ENCODE measurements at regions not wholly inside any gene's neighbourhood (a gene's known extent, or its start where the extent isn't known, plus 50 kb on each side); places are given as distances from the start of the nearest gene placed in this dataset.
A peak's percentile ranks its signal among the peaks of the same experiment; 100 is the strongest.

DNA sequence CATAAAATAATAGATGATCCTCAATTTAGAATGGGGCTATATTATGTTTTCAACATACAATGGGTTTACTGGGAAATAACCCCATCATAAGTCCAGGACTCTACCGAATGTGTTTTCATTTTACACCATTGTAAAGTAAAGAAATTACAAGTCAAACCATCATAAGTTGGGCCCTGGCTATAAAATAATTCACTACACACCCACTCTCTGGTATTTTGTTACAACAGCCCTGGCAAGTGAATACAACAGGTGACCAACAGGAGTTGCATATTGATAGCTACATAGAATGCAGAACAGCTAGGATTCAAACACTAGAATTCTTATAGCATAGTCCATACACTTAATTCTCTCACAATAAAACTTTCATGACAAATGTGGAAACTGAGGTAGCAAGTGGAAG, 673.0 kb upstream of the CA10 start:
- DNase-seq: no peak

DNA sequence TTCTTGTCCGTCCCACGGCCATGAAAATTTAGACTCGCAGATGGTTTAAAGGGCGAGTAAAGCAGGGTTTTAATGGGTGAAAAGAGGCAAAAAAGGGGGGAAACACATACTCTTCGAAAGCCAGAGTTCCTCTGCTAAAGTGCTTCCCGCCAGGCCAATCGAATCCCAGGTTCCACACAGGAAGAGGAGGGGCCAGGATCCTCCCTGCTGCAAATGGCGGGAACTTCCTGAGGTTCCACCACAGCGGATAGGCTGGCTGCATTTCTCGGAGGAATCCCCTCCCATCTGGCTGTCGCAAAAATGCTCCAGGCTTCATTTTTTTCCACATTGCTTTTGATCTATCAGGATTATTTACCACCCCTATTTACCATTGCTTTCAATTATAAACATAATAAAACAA, 670.1 kb upstream of the CA10 start:
- DNase-seq: no peak

DNA sequence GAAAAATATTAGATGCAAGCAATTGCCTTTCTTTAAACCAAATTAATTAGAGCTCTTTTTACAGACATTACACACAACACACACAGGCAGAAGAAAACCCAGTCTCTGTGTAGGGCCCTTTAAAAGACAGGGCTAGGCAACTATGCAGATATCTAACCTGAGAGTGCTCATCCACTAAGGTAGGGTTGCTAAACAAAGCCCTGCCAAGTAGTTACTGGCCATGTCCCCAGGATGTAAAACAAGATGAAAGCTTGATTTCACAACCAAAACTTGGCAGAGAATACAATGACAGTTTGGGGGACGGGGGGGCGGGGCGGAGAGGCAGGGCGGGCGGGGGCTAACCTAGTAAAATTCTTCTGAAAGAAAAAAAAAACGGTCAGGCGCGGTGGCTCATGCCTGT, 669.0 kb upstream of the CA10 start:
- no peak for DNase-seq

DNA sequence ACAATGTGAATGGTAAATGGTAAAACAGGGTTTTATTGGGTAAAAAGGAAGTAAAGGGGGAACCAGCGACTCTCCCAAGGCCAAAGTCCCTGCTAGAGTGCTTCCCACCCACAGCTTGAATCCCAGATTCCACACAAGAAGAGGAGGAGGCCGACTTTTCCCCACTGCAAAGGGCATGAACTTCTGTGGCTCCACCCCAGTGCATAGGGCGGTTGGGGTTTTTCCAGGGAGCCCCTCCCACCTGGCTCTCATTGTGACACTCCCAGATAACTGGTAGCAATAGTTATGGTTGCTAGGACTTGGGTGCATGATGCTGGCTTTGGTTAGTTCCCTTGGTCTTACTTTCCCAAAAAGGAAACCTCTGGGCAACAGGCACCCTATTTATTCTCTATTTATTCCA, 666.0 kb upstream of the CA10 start:
- DNase-seq: no peak

DNA sequence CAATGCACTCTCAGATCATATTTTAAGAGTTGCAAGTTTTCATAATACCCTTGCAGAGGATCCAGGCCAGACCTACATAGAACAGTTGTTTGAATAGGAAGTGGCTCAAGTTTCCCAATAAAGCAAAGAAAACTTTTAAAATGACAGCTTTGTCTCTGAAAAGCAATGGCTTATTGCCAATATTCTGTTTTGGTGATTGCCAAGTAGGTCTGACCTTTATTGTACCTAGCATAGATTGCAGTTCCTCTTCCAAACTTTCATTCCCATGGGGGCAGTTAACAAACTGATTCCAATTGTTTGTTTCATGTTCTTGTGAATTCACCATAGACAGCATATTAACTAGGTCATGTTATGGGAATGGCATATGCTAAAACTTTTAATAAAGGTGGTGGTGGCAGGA, 664.6 kb upstream of the CA10 start:
- DNase-seq: no peak

DNA sequence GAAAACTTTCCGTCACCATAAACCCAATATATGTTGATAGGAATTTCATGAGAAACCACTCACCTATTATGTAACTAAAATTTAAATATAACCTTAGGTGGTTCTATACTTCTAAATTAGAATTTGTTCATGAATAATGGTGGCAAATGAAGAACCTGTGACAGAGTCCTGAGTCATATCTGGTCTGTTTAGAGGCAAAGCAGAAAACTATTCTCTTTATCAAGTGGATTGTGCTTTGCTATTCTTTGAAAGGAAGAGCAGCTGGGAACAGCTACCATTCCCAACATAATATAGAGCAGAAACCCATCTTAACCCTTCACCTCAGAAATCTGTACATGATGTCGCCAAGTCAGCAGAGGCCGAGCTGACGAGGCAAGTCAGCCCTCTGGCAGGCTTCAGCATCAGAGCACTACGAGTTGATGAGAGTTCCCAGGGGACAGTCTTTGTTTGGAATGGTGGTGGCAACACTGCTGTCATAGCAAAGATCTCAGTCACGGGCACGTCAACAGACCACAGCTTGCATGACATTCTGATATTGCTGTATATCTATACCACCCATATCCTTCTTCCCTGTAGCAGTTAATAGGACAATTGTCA, 631.9 kb upstream of the CA10 start:
- DNase-seq: no peak

DNA sequence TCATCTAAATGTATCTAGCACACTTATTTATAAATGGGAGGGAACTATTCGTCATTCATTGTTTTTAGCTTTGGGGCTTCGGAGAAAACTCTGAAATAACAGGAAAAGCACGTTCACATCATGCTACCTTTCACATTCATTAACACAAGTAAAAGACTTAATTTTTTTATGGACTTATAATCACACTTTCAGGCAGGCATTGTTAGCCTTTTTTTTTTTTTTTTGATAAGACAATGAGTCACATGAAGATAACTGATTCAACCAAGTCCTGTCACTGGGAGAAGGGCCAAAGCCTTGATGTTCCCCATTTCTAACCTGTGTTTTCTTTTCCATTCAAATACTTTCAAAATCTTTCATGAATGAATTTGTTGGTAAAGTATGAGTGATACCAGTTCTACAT, 631.3 kb upstream of the CA10 start:
- no peak for DNase-seq

DNA sequence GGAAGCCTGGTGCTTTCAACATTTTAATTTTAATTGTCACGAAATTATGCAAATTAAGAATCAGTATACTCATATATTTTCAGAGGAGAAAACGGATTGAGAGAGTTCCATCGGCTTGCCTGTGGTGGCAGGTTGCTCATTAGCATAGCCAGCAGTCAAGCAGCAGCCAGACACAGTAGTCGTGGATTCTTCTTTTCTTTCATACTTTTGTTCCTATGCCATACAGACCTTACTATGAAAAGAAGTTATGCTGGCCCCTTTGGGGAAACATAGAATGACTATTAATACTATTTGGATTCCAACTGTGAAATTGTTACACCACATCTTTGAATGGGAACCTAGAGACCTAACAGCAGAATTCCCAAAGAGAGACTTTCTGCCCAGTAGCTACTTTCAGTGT, 617.7 kb upstream of the CA10 start:
- no peak for DNase-seq

DNA sequence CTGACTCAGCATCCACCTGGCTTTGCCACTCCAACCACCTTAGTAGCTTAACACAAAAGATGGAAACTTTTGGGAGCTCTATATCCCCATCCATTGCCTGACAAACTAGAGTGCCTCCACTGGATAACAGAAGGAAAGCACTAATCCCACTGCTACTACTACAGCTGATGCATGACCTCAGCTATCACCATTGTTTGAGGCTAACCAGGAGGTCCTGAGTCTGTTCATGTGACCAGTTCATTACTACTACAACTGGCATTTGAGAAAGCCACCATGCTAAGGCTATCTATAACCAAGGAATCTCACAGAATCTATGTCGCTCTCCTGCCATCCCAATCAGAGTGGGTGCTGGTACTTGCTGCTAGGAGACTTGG, 604.3 kb upstream of the CA10 start:
- DNase-seq: no peak

DNA sequence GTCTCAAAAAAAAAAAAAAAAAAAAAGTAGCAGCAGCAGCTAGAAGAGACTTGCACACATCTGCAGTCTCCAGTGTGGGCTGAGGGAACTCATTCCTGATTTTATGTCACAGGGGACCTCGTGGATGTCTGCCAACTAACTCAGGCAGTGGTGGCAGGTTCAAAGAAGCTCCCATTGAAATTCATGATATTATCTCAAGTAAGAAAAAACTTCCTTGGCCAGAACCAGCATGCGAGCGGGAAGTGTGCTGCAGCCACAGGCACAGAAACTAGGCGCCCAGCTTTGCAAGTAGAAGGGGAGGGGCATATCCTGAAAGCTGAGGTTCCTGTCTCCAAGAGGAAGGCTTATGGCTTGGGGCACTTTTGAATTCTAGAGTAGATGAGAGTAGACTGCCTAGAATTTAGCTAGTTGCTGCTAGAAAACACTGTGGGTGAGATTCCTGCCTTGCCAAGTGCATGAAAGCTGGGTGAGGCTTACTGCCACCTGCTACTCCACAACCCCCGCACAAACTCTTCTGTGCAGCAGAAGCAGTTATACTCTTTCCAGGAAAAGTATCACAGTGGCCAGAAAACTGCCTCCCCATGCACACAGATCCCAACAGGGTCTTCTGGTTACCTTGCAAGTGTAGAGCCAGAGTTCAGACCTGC, 603.8 kb upstream of the CA10 start:
- DNase-seq: no peak

DNA sequence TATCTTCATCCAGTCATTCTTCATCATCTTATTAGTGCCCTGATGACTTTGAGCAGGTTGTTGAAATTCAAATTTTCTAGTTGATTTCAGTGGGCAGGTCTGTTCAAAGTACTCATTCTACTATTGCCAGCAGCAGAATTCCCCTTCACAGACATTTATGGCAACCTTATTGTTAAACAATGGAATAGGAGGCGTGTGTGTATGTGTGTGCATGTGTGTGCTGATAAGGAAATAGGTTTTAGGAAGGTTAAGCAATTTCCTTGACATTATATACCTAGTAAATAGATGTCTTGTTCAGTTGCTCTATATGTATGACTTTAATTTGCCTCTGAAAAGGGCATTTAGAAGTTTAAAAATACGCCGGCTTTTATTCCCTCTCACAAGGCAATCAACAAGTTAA, 601.4 kb upstream of the CA10 start:
- no peak for DNase-seq

DNA sequence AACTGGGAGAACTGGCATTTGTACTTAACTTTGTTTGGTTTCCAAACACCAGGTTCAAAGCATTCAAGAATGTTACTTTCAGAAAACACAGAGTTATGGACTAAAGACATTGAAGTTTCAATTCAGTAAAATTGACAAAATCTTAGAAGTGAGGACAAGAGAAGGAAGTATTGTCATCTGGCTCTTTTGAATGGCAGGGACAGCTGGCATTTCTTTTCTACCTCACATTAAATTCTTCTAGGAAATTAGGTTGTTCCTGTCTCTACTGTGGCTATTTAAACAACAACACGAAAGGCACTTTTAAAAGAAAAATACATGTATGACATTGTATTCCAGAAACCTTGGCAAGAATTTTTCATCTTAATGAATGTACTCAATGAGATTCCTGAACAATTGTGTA, 600.0 kb upstream of the CA10 start:
- DNase-seq: no peak

DNA sequence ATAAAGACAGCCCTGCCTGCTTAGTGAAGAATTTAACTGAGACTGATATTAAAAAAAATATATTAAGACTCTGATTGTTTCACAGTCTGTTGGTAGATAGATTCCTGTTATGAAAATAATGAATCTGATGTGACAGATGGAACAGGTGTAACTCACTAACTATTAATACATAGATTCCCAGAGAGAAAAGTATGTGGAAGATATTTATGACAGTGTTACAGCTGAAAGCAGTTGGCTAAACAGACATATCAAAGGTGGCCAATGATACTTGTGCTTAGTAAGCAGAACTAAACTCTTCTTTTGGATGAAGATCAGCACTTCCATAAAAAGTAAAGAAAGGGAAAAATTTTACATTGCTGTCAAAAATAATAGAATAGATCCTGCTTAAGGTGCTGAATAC, 598.2 kb upstream of the CA10 start:
- no peak for DNase-seq

DNA sequence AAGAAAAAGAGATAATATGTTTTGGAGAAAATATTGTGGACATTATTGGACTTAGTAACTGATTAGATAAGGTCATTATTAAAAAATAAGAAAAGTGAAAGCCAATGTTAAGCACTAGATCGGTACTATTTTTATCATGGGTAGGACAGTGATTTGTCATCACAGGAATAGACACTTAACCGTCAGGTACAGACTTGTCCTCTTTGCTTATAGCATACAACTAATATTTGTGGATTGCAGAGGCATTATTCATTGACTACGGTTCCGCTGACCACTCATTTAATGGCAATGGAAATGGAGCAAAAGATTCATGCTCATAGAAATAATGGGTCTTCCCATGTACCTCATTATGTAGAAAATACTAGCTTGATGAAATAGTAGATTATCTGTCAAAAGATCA, 596.3 kb upstream of the CA10 start:
- DNase-seq: no peak

DNA sequence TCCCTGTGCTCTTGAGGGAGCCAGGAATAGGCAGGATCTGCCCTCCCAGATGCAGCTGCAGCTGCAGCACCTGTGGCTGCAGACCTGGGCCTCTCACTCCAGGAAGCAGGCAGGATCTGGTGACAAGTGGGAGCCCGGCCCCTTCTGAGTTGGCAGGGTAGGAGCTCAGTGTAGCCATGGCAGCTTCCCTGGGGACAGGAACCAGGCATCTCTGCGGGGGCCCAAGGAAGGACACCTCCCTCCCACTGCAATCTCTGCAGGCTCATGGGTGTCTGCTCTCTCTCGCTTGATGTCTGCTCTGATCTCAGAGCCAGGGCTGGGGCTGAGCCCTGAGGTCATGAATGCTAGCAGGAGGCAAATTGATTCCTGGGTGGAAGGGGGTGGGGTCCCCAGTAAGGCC, 592.5 kb upstream of the CA10 start:
- DNase-seq: no peak

DNA sequence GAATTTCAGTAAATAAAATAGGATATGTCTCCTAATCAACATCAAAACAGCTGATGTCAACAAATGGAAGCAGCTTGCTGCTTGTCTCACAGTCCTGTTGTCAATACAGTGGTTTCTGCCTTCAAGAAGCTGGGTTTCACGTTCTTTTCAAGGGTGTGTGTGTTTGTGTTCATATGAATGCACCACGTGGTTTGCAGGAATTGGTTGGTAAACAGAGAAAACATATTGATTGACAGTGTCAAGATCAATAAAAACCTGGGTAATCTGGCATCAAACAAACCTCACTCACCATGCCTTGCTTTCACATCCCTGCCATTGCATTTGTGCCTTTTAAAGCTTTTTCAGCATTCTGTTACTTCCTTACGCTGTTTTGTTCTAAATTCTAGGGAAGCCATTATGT, 585.7 kb upstream of the CA10 start:
- no peak for DNase-seq

DNA sequence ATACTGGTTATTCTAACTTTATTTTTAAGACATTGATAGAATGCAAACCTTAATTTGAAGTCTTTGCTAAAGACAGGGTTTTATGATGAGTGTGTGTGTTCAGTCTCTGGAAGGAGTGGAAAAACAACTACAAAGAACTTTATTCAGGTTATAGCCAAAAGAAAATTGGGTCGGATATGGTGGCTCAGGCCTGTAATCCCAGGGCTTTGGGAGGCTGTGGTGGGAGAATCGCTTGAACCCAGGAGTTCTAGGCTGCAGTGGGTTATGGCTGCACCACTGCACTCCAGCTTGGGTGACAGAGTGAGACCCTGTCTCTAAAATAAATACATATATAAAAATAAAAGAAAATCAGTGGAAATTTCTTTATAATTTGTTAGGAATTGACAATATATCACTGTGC, 581.5 kb upstream of the CA10 start:
- no peak for DNase-seq

DNA sequence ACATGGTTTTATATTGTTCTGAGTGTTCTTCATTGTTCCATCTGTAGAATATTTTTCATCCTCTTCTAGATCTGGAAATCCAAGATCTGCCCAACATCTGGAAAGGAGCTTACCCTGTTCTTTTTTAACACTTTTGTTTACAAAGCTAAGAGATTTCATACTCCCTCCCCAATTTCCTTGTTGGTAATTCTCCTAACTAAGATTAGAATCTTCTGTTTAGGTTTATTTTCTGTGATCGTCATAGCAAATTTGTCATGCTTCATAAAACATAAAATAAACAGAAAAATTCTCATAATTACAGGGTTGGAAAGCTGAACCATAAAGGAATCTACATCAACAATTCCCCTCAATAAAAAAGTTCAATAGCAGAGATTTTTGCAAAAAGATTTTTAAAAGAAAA, 580.3 kb upstream of the CA10 start:
- no peak for DNase-seq

DNA sequence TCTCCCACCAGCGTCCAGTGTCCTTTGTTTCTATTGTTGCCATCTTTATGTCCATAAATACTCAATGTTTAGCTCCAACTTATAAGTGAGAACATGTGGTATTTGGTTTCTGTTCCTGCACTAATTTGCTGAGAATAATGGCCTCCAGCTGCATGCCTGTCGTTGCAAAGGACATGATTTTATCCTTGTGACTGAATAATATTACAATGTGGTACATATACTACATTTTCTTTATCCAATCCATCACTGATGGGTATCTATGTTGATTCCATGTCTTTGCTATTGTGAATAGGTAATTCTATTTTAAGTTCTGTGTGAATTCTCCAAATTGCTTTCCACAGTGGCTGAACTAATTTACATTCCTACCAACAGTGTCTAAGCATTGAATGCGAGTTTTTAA, 578.6 kb upstream of the CA10 start:
- DNase-seq: no peak

DNA sequence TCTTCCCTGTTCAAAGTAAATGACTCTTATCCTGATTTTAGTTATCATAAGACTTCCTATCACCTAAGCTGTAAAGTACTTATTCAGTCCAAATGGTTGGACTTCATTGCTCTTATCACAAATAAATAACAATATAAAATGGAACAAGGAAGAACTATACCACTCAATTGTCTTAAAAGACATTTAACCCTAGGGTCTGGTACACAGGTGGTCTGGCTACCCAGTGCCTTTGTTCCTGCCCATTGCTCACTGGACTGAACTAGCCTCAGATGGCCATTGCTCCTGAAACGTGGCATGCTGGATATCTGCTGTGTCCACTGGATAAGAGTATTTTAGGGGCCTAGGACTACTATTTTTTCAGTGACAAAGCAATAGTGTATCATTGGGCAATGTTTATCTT, 574.3 kb upstream of the CA10 start:
- DNase-seq: no peak

DNA sequence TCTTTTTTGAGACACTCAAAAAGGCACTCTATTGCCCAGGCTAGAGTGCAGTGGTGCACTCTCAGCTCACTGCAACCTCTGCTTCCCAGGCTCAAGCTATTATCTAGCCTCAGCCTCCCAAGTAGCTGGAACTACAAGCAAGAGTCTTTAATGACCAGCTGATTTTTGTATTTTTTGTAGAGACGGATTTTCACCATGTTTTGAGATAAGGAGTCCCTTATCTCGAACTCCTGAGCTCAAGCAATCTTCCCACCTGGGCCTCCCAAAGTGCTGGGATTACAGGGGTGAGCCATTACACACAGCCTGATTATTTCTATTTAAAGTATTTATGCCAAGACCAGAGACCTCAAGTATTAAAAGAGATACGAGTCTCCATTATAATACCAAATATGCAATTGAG, 566.1 kb upstream of the CA10 start:
- DNase-seq: no peak

DNA sequence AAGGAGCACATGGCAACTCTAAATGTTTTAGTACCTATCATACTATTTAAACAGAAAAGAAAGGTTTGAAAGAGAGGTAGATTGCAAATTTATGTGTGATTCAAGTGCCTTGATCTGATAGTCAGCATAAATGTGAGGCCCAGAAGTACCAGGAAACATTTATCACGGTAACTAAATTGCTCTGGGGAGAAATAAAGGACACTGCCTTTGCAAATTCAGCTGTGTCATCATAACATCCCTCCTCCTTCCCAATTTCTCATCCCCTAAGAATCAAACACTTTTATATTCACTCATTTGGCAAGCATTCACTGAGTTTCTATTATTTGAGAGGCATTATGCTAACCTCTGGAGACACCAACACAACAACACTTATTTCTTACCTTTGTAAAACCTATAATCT, 563.4 kb upstream of the CA10 start:
- no peak for DNase-seq

DNA sequence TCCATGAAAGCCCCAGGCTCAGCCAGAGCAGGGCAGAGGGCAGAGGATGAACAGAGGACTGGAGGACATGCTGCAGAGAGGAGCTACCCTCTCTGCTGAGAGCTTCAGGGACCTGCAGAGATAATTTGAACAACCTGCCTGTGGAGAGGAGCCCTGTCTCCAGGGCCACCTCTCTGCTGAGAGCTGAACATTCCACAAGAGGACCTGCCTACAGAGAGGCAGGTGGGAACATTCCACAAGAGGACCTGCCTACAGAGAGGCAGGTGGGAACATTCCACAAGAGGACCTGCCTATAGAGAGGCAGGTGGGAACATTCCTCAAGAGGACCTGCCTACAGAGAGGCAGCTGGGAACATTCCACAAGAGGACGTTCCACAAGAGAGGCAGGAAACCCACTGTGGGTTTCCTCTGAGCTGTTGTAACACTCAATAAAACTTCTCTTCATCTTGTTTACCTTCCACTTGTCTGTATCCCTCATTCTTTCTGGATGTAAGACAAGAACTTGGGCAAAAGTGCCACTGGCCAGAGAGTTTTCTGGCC, 551.9 kb upstream of the CA10 start:
- DNase-seq: no peak

DNA sequence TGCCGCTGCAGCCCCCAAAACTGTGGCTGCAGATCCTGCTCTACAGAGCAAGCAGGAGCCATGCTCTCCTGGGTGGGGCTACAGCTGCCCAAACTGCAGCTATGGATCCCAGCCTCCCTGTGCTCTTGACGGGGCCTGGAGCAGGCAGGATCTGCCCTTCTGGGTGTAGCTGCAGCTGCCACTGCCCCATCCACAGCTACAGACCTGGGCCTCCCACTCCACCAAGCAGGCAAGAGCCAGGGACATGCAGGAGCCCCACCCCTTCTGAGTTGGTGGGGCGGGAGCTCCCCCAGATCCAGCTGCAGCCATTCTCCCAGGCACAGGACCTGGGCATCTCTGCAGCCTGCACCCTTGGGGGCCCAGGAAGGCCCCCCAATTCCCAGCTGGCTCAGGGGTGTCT, 551.2 kb upstream of the CA10 start:
- no peak for DNase-seq

DNA sequence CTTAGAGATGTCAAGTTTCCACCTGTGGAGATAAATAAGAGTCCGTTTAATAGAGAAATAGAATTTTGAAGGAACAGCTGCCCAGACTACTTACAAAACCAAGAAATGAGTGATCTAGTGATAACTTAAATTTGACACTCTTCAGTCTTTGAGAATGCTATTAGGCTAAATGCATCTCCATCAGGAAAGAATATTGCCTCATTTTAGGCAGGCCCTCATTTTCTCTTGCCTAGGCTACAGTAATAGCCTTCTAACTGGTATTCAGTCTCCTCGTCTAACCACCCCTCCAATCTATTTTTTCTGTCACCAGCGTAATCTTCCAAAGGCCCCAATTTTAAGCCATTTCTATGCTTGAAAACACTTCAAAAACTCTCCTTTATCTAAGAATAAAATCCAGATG, 537.8 kb upstream of the CA10 start:
- peak; percentile 13 for DNase-seq

Measured in NCI-H1092 treated with DMSO at 0.1 percent for 48 hours (cell line).